SK-N-MC (cell line): ENCODE measurements at regions not wholly inside any gene's neighbourhood (a gene's known extent, or its start where the extent isn't known, plus 50 kb on each side); places are given as distances from the start of the nearest gene placed in this dataset.

Experiments
- EZH2 ChIP-seq: fragments of 200-600 bp; sonication (generic); IDR thresholded peaks from one replicate; pipeline ENCODE4 v1.6.1; 2017; ENCODE audit warnings: antibody characterized with exemption
- FOXP2 ChIP-seq: optimal IDR thresholded peaks from 2 replicates; pipeline ENCODE3; 2011; ENCODE audit warnings: mild to moderate bottlenecking, moderate library complexity; ENCODE audit not compliant: insufficient read depth; ENCODE audit errors: extremely low read length, control extremely low read depth
- POLR2AphosphoS5 ChIP-seq: IDR thresholded peaks from 2 replicates; pipeline ENCODE4 v1.6.1; 2012; ENCODE audit warnings: mild to moderate bottlenecking, low read depth, low read length, borderline replicate concordance

GRCh38 chr15:62462268-62462667, 297.2 kb upstream of the C2CD4B start:
- TF ChIP-seq EZH2, result no peak
- no peak for TF ChIP-seq FOXP2
- no peak for TF ChIP-seq POLR2AphosphoS5
